Ovary (tissue), 7 donors: ENCODE measurements at regions not wholly inside any gene's neighbourhood (a gene's known extent, or its start where the extent isn't known, plus 50 kb on each side); places are given as distances from the start of the nearest gene placed in this dataset.

ENCODE experiments used
- DNase-seq, 5 donors: peaks; one replicate each; pipeline ENCODE4 v3.0.0-alpha.2; 2019 to 2020
- H3K27ac ChIP-seq, 2 donors: fragments of 200-600 bp; one replicate each; pipeline versions ENCODE4 v1.5.1 to v1.8.0; 2019 to 2022
- H3K27me3 ChIP-seq: fragments of 200-600 bp; one replicate; pipeline ENCODE4 v1.8.0; 2022
- H3K36me3 ChIP-seq: fragments of 200-600 bp; sonication (generic); one replicate; pipeline ENCODE4 v1.5.1; 2019
- H3K4me1 ChIP-seq: one replicate; pipeline ENCODE4 v1.8.1; 2013; ENCODE audit warnings: mild to moderate bottlenecking, moderate library complexity; ENCODE audit not compliant: insufficient read depth
- H3K4me3 ChIP-seq: fragments of 200-600 bp; sonication (generic); one replicate; pipeline ENCODE4 v1.5.1; 2017
- H3K9me3 ChIP-seq, 2 donors: fragments of 200-600 bp in 1 of 2; sonication (generic) in 1 of 2; one replicate each; pipeline versions ENCODE4 v1.5.1 to v1.8.1; 2013 to 2019; ENCODE audit warnings: mild to moderate bottlenecking in 1 of 2, moderate library complexity in 1 of 2
- EP300 ChIP-seq: sonication (generic); formaldehyde crosslinking; IDR thresholded peaks from one replicate; pipeline ENCODE4 v1.6.1; 2017; ENCODE audit warnings: antibody characterized with exemption
- POLR2A ChIP-seq: fragments of 450-650 bp; IDR thresholded peaks from one replicate; pipeline ENCODE4 v1.6.1; 2017; ENCODE audit warnings: antibody characterized with exemption, mild to moderate bottlenecking, moderate library complexity
- WGBS, 3 donors: extraction: QIAGEN DNeasy Blood & Tissue Kit in 1 of 3; methylation state at CpG; one replicate each; pipeline versions ENCODE4 v1.1.5 to v1.1.7; 2013 to 2017; 5-methylcytosine and 5-hydroxymethylcytosine counted together
- intact Hi-C, 4 donors: fragments of 100-400 bp; cut with DNase I; formaldehyde crosslinking; loops; one replicate each; pipeline versions ENCODE4 v1.11.0 to v1.15.1; 2022 to 2023
- TF ChIP-seq, protein P1 (sequence below), 3 donors: fragments of 450-650 bp in 2 of 3; fragments of 200-600 bp in 1 of 3; IDR thresholded peaks; one replicate each; pipeline versions ENCODE4 v1.5.1 to v1.8.0; 2016 to 2022; ENCODE audit warnings: antibody characterized with exemption in 3 of 3, mild to moderate bottlenecking in 1 of 3
- donor health status: DM: no; HTN: no; CAD: no; lungs with moderate emphysema.
- donor health status: DM: no; HTN: no; CAD: no.
- donor health status: Bipolar disorder and iron deficiency.
- donor health status: DM: no; HTN: no; CAD: no.
- donor health status: DM: yes; HTN: yes; CAD: no.

DNA sequence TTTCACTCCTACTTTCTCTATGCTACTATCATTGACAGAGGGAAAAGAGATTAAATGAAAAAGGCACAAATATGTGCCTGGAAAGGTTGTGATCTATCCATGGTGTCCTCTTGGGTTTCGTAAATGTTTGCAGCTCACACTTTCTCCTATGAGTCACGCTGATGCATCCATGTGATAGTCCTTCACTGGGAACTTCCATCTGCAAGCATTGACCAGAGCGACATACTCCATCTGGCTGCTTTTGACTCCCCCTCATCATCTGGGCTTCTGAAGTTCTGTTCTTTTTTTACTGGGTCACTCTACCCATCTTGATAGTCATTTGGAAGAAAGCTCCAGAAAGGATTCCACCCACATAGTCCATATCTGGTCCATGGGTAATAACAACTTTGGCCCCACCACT is 84.7 kb upstream of the NDST3 start:
- WGBS, 3 donors: 25 to 62% (median 32%) methylated on average over 3 of the region's 3 CpGs
- intact Hi-C loops: no loop called here
- H3K27ac ChIP-seq: no peak overlapping the region
- H3K4me1 ChIP-seq: no peaks in the 10 kb centered on the region
- no peak for DNase-seq
- no peaks in the 10 kb centered on the region for H3K27me3 ChIP-seq
- no peaks in the 10 kb centered on the region for H3K9me3 ChIP-seq
- TF ChIP-seq, protein P1, sequence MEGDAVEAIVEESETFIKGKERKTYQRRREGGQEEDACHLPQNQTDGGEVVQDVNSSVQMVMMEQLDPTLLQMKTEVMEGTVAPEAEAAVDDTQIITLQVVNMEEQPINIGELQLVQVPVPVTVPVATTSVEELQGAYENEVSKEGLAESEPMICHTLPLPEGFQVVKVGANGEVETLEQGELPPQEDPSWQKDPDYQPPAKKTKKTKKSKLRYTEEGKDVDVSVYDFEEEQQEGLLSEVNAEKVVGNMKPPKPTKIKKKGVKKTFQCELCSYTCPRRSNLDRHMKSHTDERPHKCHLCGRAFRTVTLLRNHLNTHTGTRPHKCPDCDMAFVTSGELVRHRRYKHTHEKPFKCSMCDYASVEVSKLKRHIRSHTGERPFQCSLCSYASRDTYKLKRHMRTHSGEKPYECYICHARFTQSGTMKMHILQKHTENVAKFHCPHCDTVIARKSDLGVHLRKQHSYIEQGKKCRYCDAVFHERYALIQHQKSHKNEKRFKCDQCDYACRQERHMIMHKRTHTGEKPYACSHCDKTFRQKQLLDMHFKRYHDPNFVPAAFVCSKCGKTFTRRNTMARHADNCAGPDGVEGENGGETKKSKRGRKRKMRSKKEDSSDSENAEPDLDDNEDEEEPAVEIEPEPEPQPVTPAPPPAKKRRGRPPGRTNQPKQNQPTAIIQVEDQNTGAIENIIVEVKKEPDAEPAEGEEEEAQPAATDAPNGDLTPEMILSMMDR (IDR thresholded peaks at IDR 0.05): no peak
- TF ChIP-seq POLR2A: no peak
- TF ChIP-seq EP300: no peak
- no peaks in the 10 kb centered on the region for H3K36me3 ChIP-seq
- no peak overlapping the region for H3K4me3 ChIP-seq

DNA sequence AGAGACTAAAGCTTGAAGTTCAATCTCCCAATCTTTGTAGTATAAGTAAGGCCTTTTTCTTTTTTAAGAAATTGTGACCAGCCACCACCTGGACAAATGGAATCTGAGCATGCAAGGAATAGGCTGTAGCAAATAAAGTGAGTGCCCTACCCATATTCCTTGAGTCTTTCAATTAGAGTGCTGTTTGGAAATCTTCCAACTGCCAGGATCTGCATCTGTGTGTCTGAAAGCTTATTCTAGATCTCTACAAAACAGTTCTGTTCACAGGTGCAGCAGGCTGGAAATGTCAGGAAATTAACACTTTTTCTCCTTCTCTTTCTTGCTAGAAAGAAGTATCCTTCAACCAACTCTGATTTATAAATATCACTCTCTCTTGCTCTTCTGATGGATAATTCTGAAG is 76.7 kb upstream of the NDST3 start:
- DNase-seq: no peak
- H3K4me1 ChIP-seq: no peaks in the 10 kb centered on the region
- no peak overlapping the region for H3K4me3 ChIP-seq
- no peak overlapping the region for H3K27ac ChIP-seq
- H3K27me3 ChIP-seq: no peaks in the 10 kb centered on the region
- intact Hi-C loops: no loop called here
- no peaks in the 10 kb centered on the region for H3K36me3 ChIP-seq
- H3K9me3 ChIP-seq: no peaks in the 10 kb centered on the region
- TF ChIP-seq, protein P1 (IDR thresholded peaks at IDR 0.05): no peak
- TF ChIP-seq EP300: no peak
- no peak for TF ChIP-seq POLR2A

DNA sequence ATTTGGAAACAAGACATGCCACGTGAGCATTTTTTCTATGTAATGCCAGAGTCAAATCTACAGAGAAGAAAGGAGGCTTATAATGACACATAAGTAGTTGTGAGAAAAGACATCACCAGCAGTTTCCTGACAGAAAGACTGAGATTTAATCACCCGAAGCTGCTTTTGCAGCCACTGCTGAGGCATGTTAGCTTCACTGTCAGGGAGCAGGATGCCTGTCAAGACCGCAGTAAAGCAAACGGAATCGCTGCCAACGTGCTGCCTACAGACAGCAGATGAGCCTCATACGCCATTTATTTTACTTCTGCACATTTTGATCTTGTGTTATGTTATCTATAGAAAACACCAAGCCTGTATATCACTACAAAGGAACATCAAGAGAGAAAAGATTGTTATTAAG is 68.7 kb upstream of the NDST3 start:
- Histone ChIP-seq H3K4me1 (no peaks in the 10 kb centered on the region), H3K4me3 (no peak overlapping the region), H3K36me3 (no peaks in the 10 kb centered on the region), H3K9me3 (no peaks in the 10 kb centered on the region), H3K27ac (no peak overlapping the region), H3K27me3 (no peaks in the 10 kb centered on the region)
- intact Hi-C loops: no loop called here
- DNase-seq: no peak
- TF ChIP-seq EP300: no peak
- no peak for TF ChIP-seq POLR2A
- TF ChIP-seq, protein P1 (IDR thresholded peaks at IDR 0.05): no peak
- WGBS, 3 donors: 4 to 9% (median 7%) methylated on average over 7 of the region's 7 CpGs

DNA sequence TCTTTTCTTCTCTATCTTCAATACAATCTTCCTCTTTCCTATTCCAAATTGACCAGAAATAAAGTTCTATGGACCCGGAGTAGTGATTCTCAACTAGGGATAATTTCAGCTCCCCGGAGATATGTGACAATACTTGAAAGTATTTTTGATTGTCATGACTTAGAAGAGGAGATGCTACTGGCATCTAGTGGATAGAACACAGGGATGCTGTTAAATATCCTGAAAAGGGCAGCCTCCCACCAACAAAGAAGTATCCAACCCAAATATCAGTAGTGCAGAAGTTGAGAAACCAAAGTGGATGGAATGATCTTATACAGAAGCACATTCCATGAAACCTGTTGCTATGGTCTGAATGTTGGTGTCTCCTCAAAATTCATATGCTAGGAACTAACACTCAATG is 65.7 kb upstream of the NDST3 start:
- intact Hi-C loops: no loop called here

More for the DNA sequence above, 65.7 kb upstream of the NDST3 start:
- H3K36me3 ChIP-seq: no peaks in the 10 kb centered on the region
- TF ChIP-seq, protein P1 (IDR thresholded peaks at IDR 0.05): no peak
- TF ChIP-seq EP300: no peak
- TF ChIP-seq POLR2A: no peak
- H3K27ac ChIP-seq: no peak overlapping the region
- DNase-seq: no peak
- H3K4me3 ChIP-seq: no peak overlapping the region
- H3K9me3 ChIP-seq: no peaks in the 10 kb centered on the region
- no peaks in the 10 kb centered on the region for H3K27me3 ChIP-seq
- H3K4me1 ChIP-seq: no peaks in the 10 kb centered on the region
- 71 to 88% (median 77%) methylated on average over 2 of the region's 2 CpGs for WGBS, 3 donors
